GM23338 (cell line): ENCODE measurements at regions not wholly inside any gene's neighbourhood (a gene's known extent, or its start where the extent isn't known, plus 50 kb on each side); places are given as distances from the start of the nearest gene placed in this dataset.

ENCODE experiments used
- CREB1 ChIP-seq: fragments of 250-450 bp; sonication (Bioruptor Pico); IDR thresholded peaks from 2 replicates; pipeline ENCODE4 v1.5.0; 2020; ENCODE audit warnings: low read depth, mild to moderate bottlenecking, moderate library complexity
- EZH2phosphoT487 ChIP-seq: fragments of 200-600 bp; sonication (generic); IDR thresholded peaks from one replicate; pipeline ENCODE4 v1.8.1; 2018; ENCODE audit warnings: antibody characterized with exemption; ENCODE audit not compliant: unreplicated experiment
- POLR2AphosphoS5 ChIP-seq: IDR thresholded peaks from 2 replicates; pipeline ENCODE4 v1.6.1; 2016; ENCODE audit warnings: antibody characterized with exemption, low read depth
- TF ChIP-seq, protein P1 (sequence below), 2 experiments: fragments of 200-600 bp in 1 of 2; sonication (generic) in 1 of 2; conservative IDR thresholded peaks; 2 replicates each; pipeline versions ENCODE4 v1.5.1 to v1.6.1; 2016 to 2017; ENCODE audit warnings: antibody characterized with exemption in 2 of 2, low read depth in 2 of 2, mild to moderate bottlenecking in 2 of 2, moderate library complexity in 1 of 2

DNA sequence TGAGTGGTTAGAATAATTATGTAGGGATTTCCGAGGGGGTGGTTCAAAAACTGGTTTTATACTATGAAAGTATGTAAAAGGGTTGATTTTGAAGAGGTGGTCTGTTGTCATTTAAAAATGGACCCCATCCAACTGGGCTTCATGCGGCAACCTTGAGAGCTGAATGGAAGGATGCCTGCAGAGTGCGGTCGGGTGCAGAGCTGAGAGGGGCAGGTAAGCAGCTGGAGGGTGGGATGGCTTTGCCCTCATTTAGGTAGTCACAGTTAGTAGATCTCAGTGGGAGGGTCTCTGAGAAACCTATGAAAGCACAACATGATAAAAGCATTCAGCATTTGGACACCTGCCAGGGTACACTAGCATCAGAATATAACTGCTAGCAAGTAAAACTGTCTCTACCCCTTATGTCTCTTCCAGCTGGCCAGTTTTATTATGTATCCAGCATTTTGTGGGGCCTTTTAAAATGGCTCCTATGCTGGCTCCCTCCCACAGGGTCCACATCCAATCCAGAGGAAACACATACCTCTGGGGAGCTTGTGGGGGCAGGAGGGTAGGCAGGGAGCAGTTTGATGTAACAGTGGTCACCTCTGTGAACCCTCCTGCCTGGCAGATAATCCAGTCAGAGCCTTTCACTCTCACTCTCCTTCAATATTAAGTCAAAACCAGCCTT lies 75.9 kb upstream of the MAGI2 start:
- TF ChIP-seq CREB1 (CRISPR knock-in tag) (no peak), EZH2phosphoT487 (no peak), POLR2AphosphoS5 (no peak)
- TF ChIP-seq, protein P1, sequence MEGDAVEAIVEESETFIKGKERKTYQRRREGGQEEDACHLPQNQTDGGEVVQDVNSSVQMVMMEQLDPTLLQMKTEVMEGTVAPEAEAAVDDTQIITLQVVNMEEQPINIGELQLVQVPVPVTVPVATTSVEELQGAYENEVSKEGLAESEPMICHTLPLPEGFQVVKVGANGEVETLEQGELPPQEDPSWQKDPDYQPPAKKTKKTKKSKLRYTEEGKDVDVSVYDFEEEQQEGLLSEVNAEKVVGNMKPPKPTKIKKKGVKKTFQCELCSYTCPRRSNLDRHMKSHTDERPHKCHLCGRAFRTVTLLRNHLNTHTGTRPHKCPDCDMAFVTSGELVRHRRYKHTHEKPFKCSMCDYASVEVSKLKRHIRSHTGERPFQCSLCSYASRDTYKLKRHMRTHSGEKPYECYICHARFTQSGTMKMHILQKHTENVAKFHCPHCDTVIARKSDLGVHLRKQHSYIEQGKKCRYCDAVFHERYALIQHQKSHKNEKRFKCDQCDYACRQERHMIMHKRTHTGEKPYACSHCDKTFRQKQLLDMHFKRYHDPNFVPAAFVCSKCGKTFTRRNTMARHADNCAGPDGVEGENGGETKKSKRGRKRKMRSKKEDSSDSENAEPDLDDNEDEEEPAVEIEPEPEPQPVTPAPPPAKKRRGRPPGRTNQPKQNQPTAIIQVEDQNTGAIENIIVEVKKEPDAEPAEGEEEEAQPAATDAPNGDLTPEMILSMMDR (conservative IDR thresholded peaks at IDR 0.05; ENCODE audit: low read depth in 2 of 2) = no peak
